CD4-positive, alpha-beta memory T cell (primary cell): ENCODE measurements at regions not wholly inside any gene's neighbourhood (a gene's known extent, or its start where the extent isn't known, plus 50 kb on each side); places are given as distances from the start of the nearest gene placed in this dataset.
"Not testable (repeated sequence)": the region's sequence is repeated elsewhere in the genome, so short reads cannot be mapped to it uniquely, and the experiment has no call there.

Experiments used
- CTCF ChIA-PET: fragments of 350-600 bp; sonication (Branson Sonifier 250); formaldehyde crosslinking; loops from one replicate; lab custom pipeline; 2021; ENCODE audit warnings: inconsistent platforms; ENCODE audit not compliant: partially characterized antibody; lab: Charles Lee
- POLR2A ChIA-PET: fragments of 350-600 bp; sonication (Branson Sonifier 250); formaldehyde crosslinking; loops from one replicate; lab custom pipeline; 2021; ENCODE audit not compliant: partially characterized antibody; lab: Charles Lee
- DNase-seq, 5 donors: peaks; one replicate each; pipeline versions ENCODE4 v3.0.0 to v3.0.0-alpha.2; 2020 to 2022; ENCODE audit warnings: mixed read lengths in 1 of 5
- H3K27ac ChIP-seq: one replicate; pipeline ENCODE4 v1.7.0; 2013; ENCODE audit warnings: low read depth, low read length
- H3K27me3 ChIP-seq: 2 replicates; pipeline ENCODE4 v1.7.0; 2013; ENCODE audit warnings: mild to moderate bottlenecking, low read length, moderate library complexity; ENCODE audit not compliant: insufficient read depth
- H3K36me3 ChIP-seq: 2 replicates; pipeline ENCODE4 v1.7.0; 2013; ENCODE audit warnings: mild to moderate bottlenecking, low read length, moderate library complexity; ENCODE audit not compliant: insufficient read depth
- H3K4me1 ChIP-seq: 2 replicates; pipeline ENCODE4 v1.7.0; 2013; ENCODE audit warnings: mild to moderate bottlenecking, low read length, moderate library complexity; ENCODE audit not compliant: insufficient read depth
- H3K4me3 ChIP-seq, 2 donors: one replicate each; pipeline ENCODE4 v1.7.0; 2013; ENCODE audit warnings: low read length in 2 of 2, mild to moderate bottlenecking in 1 of 2
- H3K9me3 ChIP-seq, 2 donors: one replicate each; pipeline ENCODE4 v1.7.0; 2013; ENCODE audit warnings: low read length in 2 of 2, control low read depth in 1 of 2; ENCODE audit not compliant: control insufficient read depth in 1 of 2
- H3K27ac Mint-ChIP-seq, 7 donors: one replicate each; pipeline ENCODE4 v1.8.0; 2020 to 2021; ENCODE audit warnings: mixed read lengths in 7 of 7, mild to moderate bottlenecking in 6 of 7, inconsistent platforms in 3 of 7, moderate library complexity in 3 of 7
- H3K27me3 Mint-ChIP-seq, 2 donors: one replicate each; pipeline ENCODE4 v1.8.0; 2020 to 2021; ENCODE audit warnings: mixed read lengths in 2 of 2
- H3K36me3 Mint-ChIP-seq, 2 donors: one replicate each; pipeline ENCODE4 v1.8.0; 2020 to 2021; ENCODE audit warnings: mixed read lengths in 2 of 2, inconsistent platforms in 1 of 2, mild to moderate bottlenecking in 1 of 2
- H3K4me1 Mint-ChIP-seq, 4 donors: one replicate each; pipeline ENCODE4 v1.8.0; 2020 to 2021; ENCODE audit warnings: mixed read lengths in 4 of 4, mild to moderate bottlenecking in 1 of 4
- H3K4me3 Mint-ChIP-seq, 8 donors: one replicate each; pipeline ENCODE4 v1.8.0; 2020 to 2021; ENCODE audit warnings: mixed read lengths in 8 of 8, mild to moderate bottlenecking in 7 of 8, moderate library complexity in 6 of 8, inconsistent platforms in 3 of 8
- H3K9me3 Mint-ChIP-seq, 8 donors: one replicate each; pipeline ENCODE4 v1.8.0; 2020 to 2021; ENCODE audit warnings: mixed read lengths in 8 of 8, mild to moderate bottlenecking in 5 of 8, inconsistent platforms in 3 of 8, moderate library complexity in 1 of 8
- intact Hi-C: fragments of 100-400 bp; cut with micrococcal nuclease; formaldehyde crosslinking; loops from one replicate; pipeline ENCODE4 v1.15.1; 2023

GRCh38 chr17:22551695-22552415 is 859.5 kb downstream of the KCNJ18 start:
- DNase-seq, H3K4me1 Mint-ChIP-seq, H3K27ac ChIP-seq, H3K4me3 Mint-ChIP-seq, H3K36me3 Mint-ChIP-seq, CTCF ChIA-PET, H3K9me3 ChIP-seq, H3K27ac Mint-ChIP-seq, POLR2A ChIA-PET, H3K27me3 ChIP-seq, H3K36me3 ChIP-seq, H3K4me3 ChIP-seq, intact Hi-C loops, H3K27me3 Mint-ChIP-seq, H3K4me1 ChIP-seq: not testable (repeated sequence)
- peaks cover 0 to 22% (median 5%) of the 10 kb centered on the region in 8 donors for H3K9me3 Mint-ChIP-seq

- no peak overlapping the region for H3K4me3 Mint-ChIP-seq
These were observed 877.3 kb downstream of the KCNJ18 start for GRCh38 chr17:22569459-22570143.

GRCh38 chr17:22570144-22570845 is 878.0 kb downstream of the KCNJ18 start:
- peaks cover 3 to 26% (median 19%) of the 10 kb centered on the region in 8 donors for H3K9me3 Mint-ChIP-seq
- no peak overlapping the region for H3K4me3 Mint-ChIP-seq
- DNase-seq = no peak
- ChIA-PET POLR2A (no interaction called here), CTCF (interaction anchor here (0.7 kb wide), 1 partner anchor 10 kb away, joined by 3 read pairs; no protein-coding TSS in a partner anchor)
- no peaks in the 10 kb centered on the region for H3K4me1 Mint-ChIP-seq
- Histone ChIP-seq H3K36me3 (no peaks in the 10 kb centered on the region), H3K4me1 (no peaks in the 10 kb centered on the region), H3K4me3 (no peak overlapping the region), H3K27me3 (no peaks in the 10 kb centered on the region), H3K9me3 (no peaks in the 10 kb centered on the region), H3K27ac (no peak overlapping the region)
- intact Hi-C loops = no loop called here
- no peaks in the 10 kb centered on the region for H3K27me3 Mint-ChIP-seq
- no peaks in the 10 kb centered on the region for H3K36me3 Mint-ChIP-seq
- no peak overlapping the region for H3K27ac Mint-ChIP-seq

More at GRCh38 chr17:22569459-22570143, 877.3 kb downstream of the KCNJ18 start:
- no peak overlapping the region for H3K27ac Mint-ChIP-seq
- H3K9me3 Mint-ChIP-seq = peaks cover 3 to 26% (median 19%) of the 10 kb centered on the region in 8 donors
- Histone ChIP-seq H3K4me1 (no peaks in the 10 kb centered on the region), H3K36me3 (no peaks in the 10 kb centered on the region), H3K4me3 (no peak overlapping the region), H3K27me3 (no peaks in the 10 kb centered on the region), H3K9me3 (no peaks in the 10 kb centered on the region), H3K27ac (no peak overlapping the region)
- H3K4me1 Mint-ChIP-seq = no peaks in the 10 kb centered on the region
- ChIA-PET POLR2A (no interaction called here), CTCF (no interaction called here)
- DNase-seq = no peak
- no peaks in the 10 kb centered on the region for H3K36me3 Mint-ChIP-seq
- no peaks in the 10 kb centered on the region for H3K27me3 Mint-ChIP-seq
- intact Hi-C loops = no loop called here

GRCh38 chr17:22599322-22599721 is 907.0 kb downstream of the KCNJ18 start:
- intact Hi-C loops = no loop called here

GRCh38 chr17:22600644-22601298 is 908.4 kb downstream of the KCNJ18 start:
- no peak overlapping the region for H3K27ac ChIP-seq
- H3K4me3 Mint-ChIP-seq = no peak overlapping the region
- intact Hi-C loops = no loop called here

More at GRCh38 chr17:22599322-22599721, 907.0 kb downstream of the KCNJ18 start:
- no peaks in the 10 kb centered on the region for H3K4me1 ChIP-seq
- no peak overlapping the region for H3K27ac Mint-ChIP-seq
- no peak overlapping the region for H3K4me3 Mint-ChIP-seq
- H3K27me3 Mint-ChIP-seq = no peaks in the 10 kb centered on the region
- POLR2A ChIA-PET = no interaction called here
- peaks cover 0 to 17% (median 6%) of the 10 kb centered on the region in 8 donors for H3K9me3 Mint-ChIP-seq
- CTCF ChIA-PET = no interaction called here
- no peaks in the 10 kb centered on the region for H3K4me1 Mint-ChIP-seq
- no peaks in the 10 kb centered on the region for H3K36me3 ChIP-seq
- H3K9me3 ChIP-seq = no peaks in the 10 kb centered on the region
- no peaks in the 10 kb centered on the region for H3K36me3 Mint-ChIP-seq
- no peaks in the 10 kb centered on the region for H3K27me3 ChIP-seq
- DNase-seq = no peak
- no peak overlapping the region for H3K4me3 ChIP-seq
- H3K27ac ChIP-seq = no peak overlapping the region

More at GRCh38 chr17:22600644-22601298, 908.4 kb downstream of the KCNJ18 start:
- ChIA-PET POLR2A (no interaction called here), CTCF (no interaction called here)
- no peak overlapping the region for H3K27ac Mint-ChIP-seq
- Histone ChIP-seq H3K4me3 (no peak overlapping the region), H3K27me3 (no peaks in the 10 kb centered on the region), H3K4me1 (no peaks in the 10 kb centered on the region), H3K9me3 (no peaks in the 10 kb centered on the region), H3K36me3 (no peaks in the 10 kb centered on the region)
- H3K4me1 Mint-ChIP-seq = no peaks in the 10 kb centered on the region
- H3K36me3 Mint-ChIP-seq = no peaks in the 10 kb centered on the region
- DNase-seq = no peak
- H3K9me3 Mint-ChIP-seq = peaks cover 0 to 17% (median 6%) of the 10 kb centered on the region in 8 donors
- H3K27me3 Mint-ChIP-seq = no peaks in the 10 kb centered on the region
